ENCODE measurements at regions not wholly inside any gene's neighbourhood (a gene's known extent, or its start where the extent isn't known, plus 50 kb on each side); places are given as distances from the start of the nearest gene placed in this dataset.

- no peak for TF ChIP-seq POLR2A (IDR thresholded peaks at IDR 0.05; ENCODE audit: low read depth, low read length)
- TF ChIP-seq POLR2AphosphoS5 (IDR thresholded peaks at IDR 0.05; ENCODE audit: low read depth, low read length) = no peak
These were observed 319.6 kb upstream of the SHH start for GRCh38 chr7:156131881-156132280.
